Loucy (cell line): ENCODE measurements at regions not wholly inside any gene's neighbourhood (a gene's known extent, or its start where the extent isn't known, plus 50 kb on each side); places are given as distances from the start of the nearest gene placed in this dataset.

Source experiments
- CTCF ChIP-seq: fragments of 200-600 bp; sonication (generic); conservative IDR thresholded peaks from 2 replicates; pipeline ENCODE4 v1.5.1; 2014; ENCODE audit warnings: mild to moderate bottlenecking, antibody characterized with exemption, low read length
- EZH2phosphoT487 ChIP-seq: fragments of 200-600 bp; IDR thresholded peaks from 2 replicates; pipeline ENCODE4 v1.6.1; 2018; ENCODE audit warnings: antibody characterized with exemption, mild to moderate bottlenecking, moderate library complexity, borderline replicate concordance

- TF ChIP-seq EZH2phosphoT487, result no peak
- TF ChIP-seq CTCF, result no peak
Observed at GRCh38 chr7:155913291-155913690, 101.0 kb upstream of the SHH start.
